HAP-1 (cell line): ENCODE measurements at regions not wholly inside any gene's neighbourhood (a gene's known extent, or its start where the extent isn't known, plus 50 kb on each side); places are given as distances from the start of the nearest gene placed in this dataset.

Experiments
- DNase-seq, 2 experiments: peaks; one replicate each; pipeline ENCODE4 v3.0.0-alpha.2; 2016 to 2020; ENCODE audit warnings: low spot score in 2 of 2
- H3K27me3 ChIP-seq: fragments of 250-450 bp; sonication (Bioruptor Pico); 2 replicates; pipeline ENCODE4 v1.5.1; 2020; ENCODE audit warnings: low read depth, mild to moderate bottlenecking, moderate library complexity
- H3K36me3 ChIP-seq: fragments of 250-450 bp; sonication (Bioruptor Pico); replicated peaks from 2 replicates; pipeline ENCODE4 v1.5.1; 2020; ENCODE audit warnings: mild to moderate bottlenecking
- H3K4me1 ChIP-seq: fragments of 250-450 bp; sonication (Bioruptor Pico); 2 replicates; pipeline ENCODE4 v1.5.1; 2020; ENCODE audit warnings: mild to moderate bottlenecking
- H3K4me3 ChIP-seq: fragments of 250-450 bp; sonication (Bioruptor Pico); 2 replicates; pipeline ENCODE4 v1.5.1; 2020; ENCODE audit warnings: mild to moderate bottlenecking, moderate library complexity
- H3K9me3 ChIP-seq: fragments of 250-450 bp; sonication (Bioruptor Pico); 2 replicates; pipeline ENCODE4 v1.5.1; 2020; ENCODE audit warnings: mild to moderate bottlenecking, moderate library complexity
- in situ Hi-C: fragments of 300-500 bp; cut with MboI; formaldehyde crosslinking; loops from 3 replicates; pipeline ENCODE4 v1.14.3; 2020; ENCODE audit warnings: low sequenced_read_pairs, inconsistent platforms, mixed read lengths

DNA sequence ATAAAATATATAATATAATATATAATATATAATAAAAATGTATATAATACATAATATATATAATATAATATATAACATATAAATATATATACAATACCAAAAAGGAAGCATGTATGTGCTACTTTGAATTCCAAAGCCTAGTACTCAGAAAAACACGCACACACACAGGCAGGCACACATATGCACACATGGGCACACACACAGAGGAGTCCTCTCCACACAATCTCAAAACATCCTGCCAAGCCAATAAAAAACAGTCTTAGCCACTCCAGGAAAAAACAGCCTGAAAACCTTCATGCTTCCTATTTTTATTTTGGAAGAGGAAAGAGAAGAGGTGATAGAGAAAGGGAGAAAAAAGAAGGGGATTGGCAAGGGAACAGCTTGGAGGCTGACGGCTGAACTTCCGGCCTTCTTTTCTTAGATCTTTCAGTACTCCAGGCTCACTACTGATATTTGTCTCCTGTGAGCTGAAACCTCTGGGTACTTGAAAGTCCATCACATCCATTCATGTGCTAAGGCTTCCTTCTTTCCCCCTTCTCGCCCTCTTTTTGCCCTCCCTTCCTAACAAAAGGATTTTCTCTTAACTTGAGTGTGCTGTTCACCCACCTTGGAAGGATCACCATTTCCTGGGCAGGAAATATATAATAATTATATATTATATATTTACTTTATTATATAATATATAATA, 394.2 kb downstream of the NUAK1 start:
- no peaks in the 10 kb centered on the region for H3K27me3 ChIP-seq
- in situ Hi-C loops = no loop called here
- H3K4me3 ChIP-seq = no peak overlapping the region
- no peak for DNase-seq
- peaks cover 3% of the 10 kb centered on the region; the same call in 1 of the 2 replicates for H3K4me1 ChIP-seq
- no peaks in the 10 kb centered on the region for H3K36me3 ChIP-seq
- H3K9me3 ChIP-seq = no peaks in the 10 kb centered on the region

DNA sequence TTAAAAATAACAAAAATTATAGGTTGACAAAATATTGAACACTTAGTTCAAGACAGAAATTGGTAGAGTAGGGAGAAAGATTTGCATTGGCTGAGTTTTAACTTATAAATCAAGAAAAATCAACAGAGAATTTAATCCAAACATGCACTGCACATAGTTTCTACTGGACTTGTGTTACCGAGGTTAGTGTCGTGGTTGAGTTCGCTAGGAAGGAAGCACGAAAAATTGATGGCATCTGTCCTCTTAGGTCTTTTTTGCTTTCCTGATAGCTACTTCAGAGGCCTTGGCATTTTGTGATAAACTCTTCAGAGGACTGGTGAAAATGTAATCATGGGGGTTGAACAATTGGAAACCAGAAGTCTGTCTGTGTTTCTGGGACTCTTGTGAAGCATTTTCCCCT, 392.9 kb downstream of the NUAK1 start:
- Histone ChIP-seq H3K27me3 (no peaks in the 10 kb centered on the region), H3K4me1 (no peaks in the 10 kb centered on the region), H3K36me3 (no peaks in the 10 kb centered on the region), H3K9me3 (no peaks in the 10 kb centered on the region), H3K4me3 (no peak overlapping the region)
- no peak for DNase-seq
- in situ Hi-C loops = no loop called here

DNA sequence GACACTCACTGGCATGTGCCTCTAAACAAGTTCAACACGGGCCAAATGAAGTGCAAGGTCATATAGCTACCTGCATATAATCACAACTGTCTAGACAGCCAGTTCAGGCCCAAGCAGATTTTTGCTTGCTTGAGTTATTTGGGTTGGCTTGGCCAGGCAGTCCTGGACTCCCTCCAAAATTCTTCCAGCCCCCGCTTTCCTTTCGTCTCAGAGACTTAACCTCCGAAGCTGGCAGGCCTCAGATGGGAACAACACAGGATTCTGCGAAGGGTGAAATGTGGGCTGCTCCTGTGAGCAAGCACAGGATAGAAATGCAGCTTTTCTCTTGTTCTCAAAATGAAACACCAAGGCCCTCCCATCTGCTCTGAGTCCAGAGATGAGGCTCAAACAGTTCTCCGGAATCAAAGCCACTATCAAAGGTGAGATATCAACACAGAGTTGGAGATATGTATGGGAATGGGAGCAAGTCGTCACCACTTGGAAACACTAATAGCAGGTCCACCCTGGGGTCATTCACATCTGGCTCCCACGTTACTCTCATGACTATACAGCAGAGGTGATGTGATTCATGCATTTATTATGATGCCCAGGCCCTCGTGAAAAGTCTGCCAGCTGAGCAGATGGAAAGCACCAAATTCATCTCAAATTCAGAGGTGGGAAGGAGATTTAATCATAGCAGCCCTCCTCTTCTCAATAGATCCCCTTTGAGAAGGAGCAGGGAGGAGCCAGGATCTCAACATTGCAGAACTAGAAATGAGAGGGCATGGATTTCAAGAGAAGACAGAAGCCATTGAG, 389.8 kb downstream of the NUAK1 start:
- Histone ChIP-seq H3K4me1 (no peaks in the 10 kb centered on the region), H3K4me3 (no peak overlapping the region), H3K9me3 (no peaks in the 10 kb centered on the region), H3K36me3 (no peaks in the 10 kb centered on the region), H3K27me3 (no peaks in the 10 kb centered on the region)
- in situ Hi-C loops = no loop called here
- no peak for DNase-seq

DNA sequence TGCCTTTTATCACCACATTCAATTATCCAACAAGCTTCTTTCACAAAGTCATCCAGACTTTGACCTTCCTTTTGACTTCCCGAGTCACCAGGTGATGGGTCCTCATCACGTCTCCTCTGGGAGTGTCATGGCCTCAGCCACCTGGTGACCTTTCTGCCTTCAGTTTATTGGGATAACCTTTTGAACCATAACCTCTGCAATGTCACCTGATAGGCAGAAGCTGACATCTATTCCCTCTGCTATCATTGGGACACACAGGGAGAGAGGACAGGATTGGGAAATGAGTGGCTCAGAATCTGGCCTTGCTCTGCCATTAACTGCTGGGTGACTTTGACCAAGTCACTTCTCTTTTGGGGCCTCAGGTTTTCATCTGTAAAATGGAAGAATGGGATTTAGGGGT, 388.7 kb downstream of the NUAK1 start:
- no peak for DNase-seq
- in situ Hi-C loops = no loop called here
- Histone ChIP-seq H3K9me3 (no peaks in the 10 kb centered on the region), H3K4me3 (no peak overlapping the region), H3K27me3 (no peaks in the 10 kb centered on the region), H3K4me1 (no peaks in the 10 kb centered on the region), H3K36me3 (no peaks in the 10 kb centered on the region)

GRCh38 chr12:105754313-105754712, 384.4 kb downstream of the NUAK1 start:
- Histone ChIP-seq H3K4me3 (no peak overlapping the region), H3K9me3 (no peaks in the 10 kb centered on the region), H3K36me3 (no peaks in the 10 kb centered on the region), H3K27me3 (no peaks in the 10 kb centered on the region), H3K4me1 (no peaks in the 10 kb centered on the region)
- no peak for DNase-seq
- in situ Hi-C loops = no loop called here

DNA sequence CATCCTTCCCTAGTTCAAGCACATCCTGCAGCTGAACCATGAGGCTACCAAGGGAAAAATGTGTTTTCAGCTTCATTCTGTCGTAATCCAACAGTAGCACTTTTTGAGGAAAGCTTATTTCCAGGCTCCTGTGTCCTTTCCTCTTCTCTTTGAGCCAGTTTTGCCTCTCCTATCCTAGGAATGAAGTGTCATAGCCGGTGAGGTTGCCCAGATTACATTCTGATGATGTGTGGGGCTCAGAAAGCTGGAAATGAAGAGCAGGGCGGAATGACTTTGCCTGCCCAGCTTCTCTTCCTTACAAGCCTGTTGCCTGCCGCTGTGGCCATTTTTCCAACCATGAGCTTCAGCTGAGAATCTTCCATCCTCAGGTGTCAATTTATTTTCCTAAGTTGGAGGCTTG, 381.8 kb downstream of the NUAK1 start:
- in situ Hi-C loops = no loop called here
- H3K27me3 ChIP-seq = no peaks in the 10 kb centered on the region
- H3K4me1 ChIP-seq = peaks cover 16% of the 10 kb centered on the region
- H3K9me3 ChIP-seq = no peaks in the 10 kb centered on the region
- H3K36me3 ChIP-seq = no peaks in the 10 kb centered on the region
- DNase-seq = no peak
- no peak overlapping the region for H3K4me3 ChIP-seq

DNA sequence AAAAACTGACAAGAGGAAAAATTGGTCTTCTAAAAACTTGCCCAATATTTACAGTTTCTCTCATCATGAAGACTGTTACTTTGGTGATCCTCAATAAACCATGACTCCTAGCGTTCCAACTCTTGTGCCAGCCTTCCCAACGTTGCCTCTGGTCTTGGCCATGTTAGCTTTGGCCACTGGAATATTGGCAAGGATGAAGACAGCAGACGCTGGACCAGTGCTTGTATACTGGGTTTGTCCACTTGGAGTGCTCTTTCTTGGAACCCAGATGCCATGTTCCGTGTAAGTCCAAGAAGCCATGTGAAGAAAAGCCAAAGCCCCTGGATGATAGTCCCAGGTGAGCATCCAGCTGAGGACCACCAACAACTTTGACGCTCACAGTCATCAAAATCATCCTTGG, 379.6 kb downstream of the NUAK1 start:
- in situ Hi-C loops = no loop called here
- H3K36me3 ChIP-seq = no peaks in the 10 kb centered on the region
- H3K9me3 ChIP-seq = no peaks in the 10 kb centered on the region
- no peak overlapping the region for H3K4me3 ChIP-seq
- DNase-seq = no peak
- H3K27me3 ChIP-seq = no peaks in the 10 kb centered on the region
- peaks cover 20% of the 10 kb centered on the region for H3K4me1 ChIP-seq

DNA sequence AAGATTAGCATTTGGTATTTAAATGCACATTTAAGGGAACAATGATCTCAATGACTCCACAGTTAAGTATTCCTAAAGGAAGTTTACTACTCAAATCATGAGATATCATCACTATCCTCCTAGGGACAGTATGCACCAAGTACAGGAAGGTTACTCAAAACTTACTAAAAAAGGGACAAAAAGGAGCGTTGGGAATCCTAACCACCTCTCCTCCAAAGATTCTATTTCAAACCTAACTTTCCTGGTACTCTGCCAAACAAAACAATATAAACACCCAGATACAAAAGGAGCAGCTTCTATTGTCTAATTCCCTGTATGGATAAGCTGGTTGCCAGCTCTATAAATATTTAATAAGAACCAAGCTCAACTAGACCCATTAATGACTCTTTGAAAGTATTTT, 377.7 kb downstream of the NUAK1 start:
- H3K4me1 ChIP-seq = peaks cover 20% of the 10 kb centered on the region
- peak in 1 of 2 experiments; percentile 84 for DNase-seq
- H3K4me3 ChIP-seq = no peak overlapping the region
- in situ Hi-C loops = no loop called here
- no peaks in the 10 kb centered on the region for H3K27me3 ChIP-seq
- no peaks in the 10 kb centered on the region for H3K9me3 ChIP-seq
- no peaks in the 10 kb centered on the region for H3K36me3 ChIP-seq

DNA sequence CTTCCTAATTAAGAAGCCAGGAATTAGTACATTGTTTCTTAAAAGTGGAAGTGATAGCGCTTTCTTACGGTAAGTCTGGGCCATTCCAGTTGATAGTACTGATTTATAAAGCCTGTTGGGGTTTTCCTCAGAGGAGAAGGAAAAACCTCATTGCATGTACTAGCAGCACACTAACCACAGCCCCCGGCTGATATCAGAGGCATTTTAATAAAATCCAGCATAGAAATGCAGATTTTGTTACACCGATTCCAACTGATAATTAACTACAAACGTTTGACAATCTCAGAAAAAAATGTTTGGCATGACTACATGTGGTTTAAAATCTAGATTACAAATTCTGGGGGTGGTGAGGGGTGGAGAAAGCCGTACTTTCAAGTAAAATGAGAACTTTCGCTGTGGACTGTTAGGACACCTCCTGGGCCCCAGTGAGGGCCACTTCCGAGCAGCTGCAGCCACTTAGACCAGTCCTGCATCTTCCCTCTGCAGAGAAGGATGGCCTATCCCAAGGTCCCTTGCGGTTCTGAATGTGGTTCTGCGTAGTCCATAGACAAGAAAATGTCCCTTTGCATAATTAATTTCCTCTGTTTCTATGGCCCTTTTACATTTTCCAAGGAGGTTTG, 374.4 kb downstream of the NUAK1 start:
- no peaks in the 10 kb centered on the region for H3K36me3 ChIP-seq
- in situ Hi-C loops = no loop called here
- H3K4me3 ChIP-seq = no peak overlapping the region
- H3K27me3 ChIP-seq = no peaks in the 10 kb centered on the region
- no peak for DNase-seq
- H3K4me1 ChIP-seq = peaks cover 20% of the 10 kb centered on the region
- no peaks in the 10 kb centered on the region for H3K9me3 ChIP-seq

DNA sequence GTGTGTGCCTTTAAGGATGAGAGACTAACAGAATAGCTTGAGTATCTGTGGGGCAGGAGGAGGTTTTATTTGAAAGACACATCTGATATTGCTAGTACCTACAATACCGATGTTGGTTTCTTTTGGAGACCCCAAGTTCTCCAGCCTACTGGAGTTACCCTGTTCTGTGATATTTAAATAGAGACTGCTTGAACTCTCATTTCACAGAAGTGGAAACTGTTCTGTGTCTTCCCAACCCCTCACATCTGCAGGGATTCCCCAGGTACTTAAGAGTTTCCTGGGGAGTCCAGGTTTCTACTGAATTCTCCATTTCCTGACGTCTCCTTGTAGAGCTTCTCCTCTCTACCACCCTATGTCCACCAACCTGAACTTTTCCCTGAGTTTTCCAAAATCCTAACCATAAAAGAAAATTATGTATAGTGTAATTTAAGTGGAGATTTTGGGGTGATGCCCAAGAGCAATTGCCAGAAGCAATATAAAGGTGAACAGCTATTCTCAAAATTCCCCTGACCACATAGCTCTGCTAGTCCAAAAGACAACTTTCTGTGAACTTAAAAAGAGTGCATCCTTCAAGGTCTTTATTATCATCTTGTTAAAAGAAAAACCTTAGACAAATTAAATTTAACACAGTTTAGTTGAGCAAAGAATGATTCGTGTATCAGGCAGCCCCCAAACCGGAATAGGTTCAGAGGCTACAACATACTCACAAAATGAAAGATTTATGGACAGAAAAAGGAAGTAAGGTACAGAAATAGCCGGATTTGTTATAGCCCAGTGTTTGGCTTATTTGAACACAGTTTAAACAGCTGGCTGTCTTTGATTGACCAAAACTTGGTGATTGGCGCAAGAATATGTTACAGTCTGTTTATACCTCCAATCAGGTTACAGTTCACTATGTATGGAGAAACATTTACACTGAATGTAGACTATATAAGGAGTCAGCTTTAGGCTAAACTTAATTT, 373.4 kb downstream of the NUAK1 start:
- H3K9me3 ChIP-seq = no peaks in the 10 kb centered on the region
- no peaks in the 10 kb centered on the region for H3K36me3 ChIP-seq
- no peak overlapping the region for H3K4me3 ChIP-seq
- H3K4me1 ChIP-seq = peaks cover 28% of the 10 kb centered on the region
- no peaks in the 10 kb centered on the region for H3K27me3 ChIP-seq
- DNase-seq = no peak
- in situ Hi-C loops = no loop called here

DNA sequence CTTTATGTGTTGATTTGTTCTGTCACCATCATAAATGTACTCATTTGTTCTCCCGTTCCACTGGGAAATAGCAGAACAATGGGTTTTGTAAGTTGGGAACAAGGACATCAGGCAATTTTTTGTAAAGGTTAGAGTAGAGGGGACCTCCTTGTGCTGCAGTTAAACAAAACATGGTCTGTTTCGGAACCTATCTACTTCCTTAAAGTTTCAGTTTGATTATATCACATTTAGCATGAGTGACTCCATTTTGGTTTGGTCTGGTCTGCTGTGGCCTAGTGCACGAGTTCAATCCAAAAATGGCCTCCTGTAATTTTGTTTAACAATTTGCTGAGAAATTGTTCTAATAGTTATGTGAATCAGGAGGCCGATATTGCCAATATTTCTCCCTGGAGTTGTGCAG, 372.7 kb downstream of the NUAK1 start:
- H3K9me3 ChIP-seq = no peaks in the 10 kb centered on the region
- no peak for DNase-seq
- in situ Hi-C loops = no loop called here

GRCh38 chr12:105769486-105769885, 369.3 kb downstream of the NUAK1 start:
- Histone ChIP-seq H3K9me3 (no peaks in the 10 kb centered on the region), H3K4me3 (no peak overlapping the region), H3K36me3 (no peaks in the 10 kb centered on the region), H3K27me3 (no peaks in the 10 kb centered on the region), H3K4me1 (peaks cover 10% of the 10 kb centered on the region)
- in situ Hi-C loops = no loop called here
- no peak for DNase-seq

More for the DNA sequence above, 372.7 kb downstream of the NUAK1 start:
- no peaks in the 10 kb centered on the region for H3K36me3 ChIP-seq
- H3K4me1 ChIP-seq = peaks cover 23% of the 10 kb centered on the region
- no peak overlapping the region for H3K4me3 ChIP-seq
- no peaks in the 10 kb centered on the region for H3K27me3 ChIP-seq

GRCh38 chr12:105773471-105773870, 365.3 kb downstream of the NUAK1 start:
- Histone ChIP-seq H3K9me3 (no peaks in the 10 kb centered on the region), H3K4me3 (no peak overlapping the region), H3K4me1 (peaks cover 10% of the 10 kb centered on the region), H3K27me3 (no peaks in the 10 kb centered on the region), H3K36me3 (no peaks in the 10 kb centered on the region)
- DNase-seq = no peak
- in situ Hi-C loops = no loop called here
